ENCODE measurements at regions not wholly inside any gene's neighbourhood (a gene's known extent, or its start where the extent isn't known, plus 50 kb on each side); places are given as distances from the start of the nearest gene placed in this dataset.

DNA sequence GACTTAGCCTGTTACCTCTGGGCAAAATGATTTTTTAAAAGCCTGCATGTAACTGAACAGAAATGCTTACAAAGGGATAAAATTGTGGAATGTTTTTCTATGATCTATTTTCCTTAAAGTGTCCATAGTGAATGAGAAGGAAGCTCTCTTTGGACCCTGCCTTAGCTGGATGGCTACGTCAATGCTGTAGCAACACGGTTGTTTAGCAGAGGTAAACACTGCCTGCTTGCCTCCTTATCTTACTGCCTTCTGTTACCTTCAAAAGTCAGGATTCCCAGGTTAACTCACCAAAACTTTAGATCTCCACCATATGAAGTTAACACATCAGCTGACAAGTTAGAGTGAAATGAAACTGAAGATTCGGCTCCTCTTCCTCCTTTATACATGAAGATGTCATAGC lies 402.6 kb downstream of the SAMD5 start:
- TF ChIP-seq, protein P1, sequence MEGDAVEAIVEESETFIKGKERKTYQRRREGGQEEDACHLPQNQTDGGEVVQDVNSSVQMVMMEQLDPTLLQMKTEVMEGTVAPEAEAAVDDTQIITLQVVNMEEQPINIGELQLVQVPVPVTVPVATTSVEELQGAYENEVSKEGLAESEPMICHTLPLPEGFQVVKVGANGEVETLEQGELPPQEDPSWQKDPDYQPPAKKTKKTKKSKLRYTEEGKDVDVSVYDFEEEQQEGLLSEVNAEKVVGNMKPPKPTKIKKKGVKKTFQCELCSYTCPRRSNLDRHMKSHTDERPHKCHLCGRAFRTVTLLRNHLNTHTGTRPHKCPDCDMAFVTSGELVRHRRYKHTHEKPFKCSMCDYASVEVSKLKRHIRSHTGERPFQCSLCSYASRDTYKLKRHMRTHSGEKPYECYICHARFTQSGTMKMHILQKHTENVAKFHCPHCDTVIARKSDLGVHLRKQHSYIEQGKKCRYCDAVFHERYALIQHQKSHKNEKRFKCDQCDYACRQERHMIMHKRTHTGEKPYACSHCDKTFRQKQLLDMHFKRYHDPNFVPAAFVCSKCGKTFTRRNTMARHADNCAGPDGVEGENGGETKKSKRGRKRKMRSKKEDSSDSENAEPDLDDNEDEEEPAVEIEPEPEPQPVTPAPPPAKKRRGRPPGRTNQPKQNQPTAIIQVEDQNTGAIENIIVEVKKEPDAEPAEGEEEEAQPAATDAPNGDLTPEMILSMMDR (IDR thresholded peaks at IDR 0.05; ENCODE audit: low read depth, low read length): no peak
- H3K4me3 ChIP-seq (ENCODE audit: low read depth, low read length): no peak overlapping the region

GRCh38 chr6:147911686-147912085 lies 403.2 kb downstream of the SAMD5 start:
- TF ChIP-seq, protein P1 (IDR thresholded peaks at IDR 0.05; ENCODE audit: low read depth, low read length): no peak

DNA sequence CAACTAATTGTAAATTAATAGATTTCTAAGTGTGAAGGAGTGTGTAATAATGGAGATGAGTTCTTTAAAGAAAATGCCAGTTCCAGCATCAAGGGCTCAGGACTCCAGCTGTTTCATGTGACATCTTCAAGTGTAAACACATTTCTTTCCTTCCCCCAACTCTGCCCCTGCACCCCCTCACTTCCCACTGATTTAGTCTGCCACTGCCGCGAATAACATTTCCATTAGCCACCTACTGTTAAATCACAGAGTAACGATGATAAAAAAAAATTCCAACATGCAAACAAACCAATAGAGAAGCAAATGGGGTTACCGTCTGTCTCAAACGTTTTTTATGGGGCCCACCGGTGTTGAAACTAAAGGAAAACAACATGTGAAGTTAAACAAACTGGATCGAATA lies 414.3 kb downstream of the SAMD5 start:
- no peak overlapping the region for H3K4me3 ChIP-seq (ENCODE audit: low read depth, low read length)
- TF ChIP-seq, protein P1 (IDR thresholded peaks at IDR 0.05; ENCODE audit: low read depth, low read length): no peak

More at GRCh38 chr6:147911686-147912085, 403.2 kb downstream of the SAMD5 start:
- no peak overlapping the region for H3K4me3 ChIP-seq (ENCODE audit: low read depth, low read length)

DNA sequence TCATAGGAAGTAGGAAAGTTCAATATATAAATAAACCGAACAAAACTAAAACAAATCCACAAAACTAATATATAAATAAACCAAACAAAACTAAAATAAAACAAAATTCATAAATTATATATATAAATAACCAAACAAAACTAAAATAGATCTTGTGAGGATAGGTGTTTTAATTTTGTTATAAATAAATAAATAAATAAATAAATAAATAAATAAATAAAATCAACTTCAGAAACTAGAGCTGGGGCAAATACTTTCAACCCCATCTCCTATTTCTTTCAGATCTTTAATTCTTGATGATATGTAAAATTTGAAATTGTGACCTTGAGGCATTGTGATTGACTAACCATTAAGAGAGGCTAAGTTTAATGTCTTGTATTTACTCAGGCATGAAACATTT lies 416.1 kb downstream of the SAMD5 start:
- TF ChIP-seq, protein P1 (IDR thresholded peaks at IDR 0.05; ENCODE audit: low read depth, low read length): no peak
- H3K4me3 ChIP-seq (ENCODE audit: low read depth, low read length): no peak overlapping the region

GRCh38 chr6:147925826-147926225 lies 416.8 kb upstream of the SASH1 start:
- no peak overlapping the region for H3K4me3 ChIP-seq (ENCODE audit: low read depth, low read length)
- TF ChIP-seq, protein P1 (IDR thresholded peaks at IDR 0.05; ENCODE audit: low read depth, low read length): no peak

DNA sequence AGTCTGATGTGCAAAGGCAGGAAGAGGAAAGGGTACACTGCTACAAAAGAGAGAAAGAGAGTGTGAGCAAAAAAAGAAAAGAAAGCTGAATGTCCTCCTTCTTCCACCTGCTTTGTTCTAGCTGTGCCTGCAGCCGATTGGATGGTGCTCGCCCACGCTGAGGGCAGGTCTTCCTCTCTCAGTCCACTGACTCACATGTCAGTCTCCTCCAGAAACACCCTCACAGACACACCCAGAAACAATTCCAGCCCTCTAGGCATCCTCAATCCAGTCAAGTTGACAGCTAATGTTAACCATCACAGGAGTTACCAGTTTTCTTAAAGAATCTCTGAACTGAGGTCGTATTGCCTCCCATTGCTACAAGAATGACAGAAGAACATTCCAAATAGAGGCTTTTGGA lies 411.9 kb upstream of the SASH1 start:
- TF ChIP-seq, protein P1 (IDR thresholded peaks at IDR 0.05; ENCODE audit: low read depth, low read length): no peak
- H3K4me3 ChIP-seq (ENCODE audit: low read depth, low read length): no peak overlapping the region

GRCh38 chr6:147933224-147933623 lies 409.4 kb upstream of the SASH1 start:
- H3K4me3 ChIP-seq (ENCODE audit: low read depth, low read length): no peak overlapping the region
- TF ChIP-seq, protein P1 (IDR thresholded peaks at IDR 0.05; ENCODE audit: low read depth, low read length): no peak

Data from WI38 (cell line).